PC-3 (cell line): ENCODE measurements at regions not wholly inside any gene's neighbourhood (a gene's known extent, or its start where the extent isn't known, plus 50 kb on each side); places are given as distances from the start of the nearest gene placed in this dataset.

Experiments used
- ATAC-seq: fragments of 200-7000 bp; cut with Tn5 transposase; 2 replicates; pipeline ENCODE4 v1.9.1; 2020; ENCODE audit warnings: mild to moderate bottlenecking, moderate library complexity
- BruUV-seq: library from RNA; stranded (reverse); fragments of 400-500 nt; replicated peaks from 2 replicates; lab custom pipeline; 2021; lab: Mats Ljungman, UMichigan
- CTCF ChIA-PET: fragments of 300-600 bp; sonication (Branson Sonifier 250); formaldehyde crosslinking; loops from one replicate; lab custom pipeline; 2022; ENCODE audit warnings: antibody characterized with exemption; lab: Charles Lee
- POLR2A ChIA-PET: fragments of 300-600 bp; sonication (Branson Sonifier 250); formaldehyde crosslinking; loops from one replicate; lab custom pipeline; 2022; ENCODE audit warnings: antibody characterized with exemption; ENCODE audit not compliant: unreplicated experiment; lab: Charles Lee
- DNase-seq: peaks from one replicate; pipeline ENCODE4 v3.0.0-alpha.2; 2015
- H2AFZ ChIP-seq: fragments of 300-600 bp; sonication (generic); 2 replicates; pipeline ENCODE4 v1.6.0; 2016; ENCODE audit warnings: antibody characterized with exemption, low read length
- H3F3A ChIP-seq: fragments of 300-600 bp; sonication (generic); one replicate; pipeline ENCODE4 v1.6.0; 2017; ENCODE audit warnings: antibody characterized with exemption, low read length, control low read depth, mild to moderate bottlenecking; ENCODE audit not compliant: unreplicated experiment
- H3K27ac ChIP-seq: fragments of 300-600 bp; sonication (generic); 2 replicates; pipeline ENCODE4 v1.5.1; 2016; ENCODE audit warnings: mild to moderate bottlenecking, low read length
- H3K27me3 ChIP-seq: fragments of 300-600 bp; sonication (generic); 2 replicates; pipeline ENCODE4 v1.6.1; 2016; ENCODE audit warnings: low read length, mixed read lengths
- H3K36me3 ChIP-seq: fragments of 300-600 bp; sonication (generic); 2 replicates; pipeline ENCODE4 v1.6.1; 2016; ENCODE audit warnings: low read depth, mixed run types, low read length, mixed read lengths
- H3K4me1 ChIP-seq: fragments of 300-600 bp; sonication (generic); 2 replicates; pipeline ENCODE4 v1.5.1; 2016; ENCODE audit warnings: low read length; ENCODE audit not compliant: insufficient read depth
- H3K4me2 ChIP-seq: fragments of 300-600 bp; sonication (generic); 2 replicates; pipeline ENCODE4 v1.6.0; 2016; ENCODE audit warnings: low read length
- H3K4me3 ChIP-seq: fragments of 300-600 bp; sonication (generic); 2 replicates; pipeline ENCODE4 v1.5.1; 2016; ENCODE audit warnings: mild to moderate bottlenecking, low read length, mixed read lengths
- H3K79me2 ChIP-seq: fragments of 300-600 bp; sonication (generic); 2 replicates; pipeline ENCODE4 v1.6.1; 2017; ENCODE audit warnings: low read length, mixed read lengths
- H3K9ac ChIP-seq: fragments of 300-600 bp; sonication (generic); 2 replicates; pipeline ENCODE4 v1.6.0; 2016; ENCODE audit warnings: mild to moderate bottlenecking, low read length
- H3K9me2 ChIP-seq: fragments of 300-600 bp; sonication (generic); replicated peaks from 2 replicates; pipeline ENCODE4 v1.6.1; 2016; ENCODE audit warnings: mixed run types, low read length, mixed read lengths
- H3K9me3 ChIP-seq: fragments of 300-600 bp; sonication (generic); 2 replicates; pipeline ENCODE4 v1.6.1; 2016; ENCODE audit warnings: low read length, mixed read lengths
- H4K20me1 ChIP-seq: fragments of 300-600 bp; sonication (generic); 2 replicates; pipeline ENCODE4 v1.6.1; 2016; ENCODE audit warnings: low read length, mixed read lengths
- CTCF ChIP-seq: fragments of 300-600 bp; sonication (generic); conservative IDR thresholded peaks from 2 replicates; pipeline ENCODE4 v1.5.1; 2017; ENCODE audit warnings: antibody characterized with exemption, low read depth, mild to moderate bottlenecking, low read length
- EZH2 ChIP-seq: fragments of 300-600 bp; sonication (generic); IDR thresholded peaks from one replicate; pipeline ENCODE4 v1.6.1; 2017; ENCODE audit warnings: antibody characterized with exemption, mild to moderate bottlenecking, low read length; ENCODE audit not compliant: unreplicated experiment
- EZH2phosphoT487 ChIP-seq: fragments of 300-600 bp; sonication (generic); IDR thresholded peaks from 2 replicates; pipeline ENCODE4 v1.6.1; 2018; ENCODE audit warnings: mild to moderate bottlenecking, antibody characterized with exemption, low read length, borderline replicate concordance
- intact Hi-C: fragments of 100-400 bp; cut with micrococcal nuclease; formaldehyde crosslinking; loops from 2 replicates; pipeline ENCODE4 v1.9.0; 2023

- no peak for TF ChIP-seq EZH2phosphoT487
- TF ChIP-seq CTCF = no peak
- TF ChIP-seq EZH2 = no peak
- ATAC-seq (no peak), DNase-seq (no peak)
- Histone ChIP-seq H4K20me1 (no peaks in the 10 kb centered on the region), H3K9me3 (no peaks in the 10 kb centered on the region), H3K9ac (no peak overlapping the region), H3K4me3 (no peak overlapping the region), H2AFZ (no peak overlapping the region), H3K27me3 (no peaks in the 10 kb centered on the region), H3K27ac (no peak overlapping the region), H3K36me3 (no peaks in the 10 kb centered on the region), H3K79me2 (no peaks in the 10 kb centered on the region), H3K9me2 (no peaks in the 10 kb centered on the region), H3F3A (no peaks in the 10 kb centered on the region), H3K4me1 (peaks cover 23% of the 10 kb centered on the region), H3K4me2 (no peak overlapping the region)
- intact Hi-C loops = no loop called here
- CTCF ChIA-PET = no interaction called here
- POLR2A ChIA-PET = no interaction called here
- no TSS peak for BruUV-seq
Measured at GRCh38 chr1:208513799-208514198, 269.6 kb upstream of the PLXNA2 start.

GRCh38 chr1:208515129-208515528 lies 270.9 kb upstream of the PLXNA2 start:
- Histone ChIP-seq H3K4me1 (peaks cover 11% of the 10 kb centered on the region), H3K4me2 (no peak overlapping the region), H3K79me2 (no peaks in the 10 kb centered on the region), H2AFZ (no peak overlapping the region), H3K4me3 (no peak overlapping the region), H3K27ac (no peak overlapping the region), H4K20me1 (no peaks in the 10 kb centered on the region), H3K36me3 (no peaks in the 10 kb centered on the region), H3K9me3 (no peaks in the 10 kb centered on the region), H3K9me2 (no peaks in the 10 kb centered on the region; the same call in 1 of the 2 replicates), H3K9ac (no peak overlapping the region), H3K27me3 (no peaks in the 10 kb centered on the region), H3F3A (no peaks in the 10 kb centered on the region)
- DNase-seq = no peak
- BruUV-seq = no TSS peak
- CTCF ChIA-PET = no interaction called here
- ATAC-seq = no peak
- no peak for TF ChIP-seq CTCF
- TF ChIP-seq EZH2phosphoT487 = no peak
- no peak for TF ChIP-seq EZH2
- intact Hi-C loops = no loop called here
- POLR2A ChIA-PET = no interaction called here

GRCh38 chr1:208516780-208517179 lies 272.6 kb upstream of the PLXNA2 start:
- Histone ChIP-seq H3K79me2 (no peaks in the 10 kb centered on the region), H3K9ac (no peak overlapping the region), H3K9me2 (no peaks in the 10 kb centered on the region; the same call in 1 of the 2 replicates), H3K4me1 (peaks cover 12% of the 10 kb centered on the region), H3K27ac (no peak overlapping the region), H3K27me3 (no peaks in the 10 kb centered on the region), H3K36me3 (no peaks in the 10 kb centered on the region), H2AFZ (no peak overlapping the region), H4K20me1 (no peaks in the 10 kb centered on the region), H3F3A (no peaks in the 10 kb centered on the region), H3K9me3 (no peaks in the 10 kb centered on the region), H3K4me2 (no peak overlapping the region), H3K4me3 (no peak overlapping the region)
- intact Hi-C loops = no loop called here
- ATAC-seq (no peak), DNase-seq (no peak)
- POLR2A ChIA-PET = no interaction called here
- CTCF ChIA-PET = no interaction called here
- TF ChIP-seq EZH2phosphoT487 = no peak
- TF ChIP-seq CTCF = no peak
- TF ChIP-seq EZH2 = no peak
- no TSS peak for BruUV-seq
